ENCODE measurements at regions not wholly inside any gene's neighbourhood (a gene's known extent, or its start where the extent isn't known, plus 50 kb on each side); places are given as distances from the start of the nearest gene placed in this dataset.
"Not testable (repeated sequence)": the region's sequence is repeated elsewhere in the genome, so short reads cannot be mapped to it uniquely, and the experiment has no call there.

- no peak for DNase-seq (ENCODE audit: low read depth, low spot score)
- H3K4me3 ChIP-seq (ENCODE audit: insufficient read length, low read depth), result no peak overlapping the region
Observed at GRCh38 chr4:33975995-33976394, 2268.3 kb downstream of the ARAP2 start.

GRCh38 chr4:33979781-33980180 is 2264.5 kb downstream of the ARAP2 start:
- not testable (repeated sequence) for H3K9ac ChIP-seq (ENCODE audit: insufficient read length, low read depth); H3K36me3 ChIP-seq (ENCODE audit: insufficient read depth, insufficient read length, low read length); H3K4me1 ChIP-seq (ENCODE audit: insufficient read depth, insufficient read length); H3K27me3 ChIP-seq (ENCODE audit: insufficient read depth, insufficient read length); DNase-seq (ENCODE audit: low read depth, low spot score); H3K4me3 ChIP-seq (ENCODE audit: insufficient read length, low read depth); H3K9me3 ChIP-seq (ENCODE audit: insufficient read depth, low read length)

More at GRCh38 chr4:33975995-33976394, 2268.3 kb downstream of the ARAP2 start:
- Histone ChIP-seq H3K9me3 (ENCODE audit: insufficient read depth, low read length) (no peaks in the 10 kb centered on the region), H3K27me3 (ENCODE audit: insufficient read depth, insufficient read length) (no peaks in the 10 kb centered on the region), H3K9ac (ENCODE audit: insufficient read length, low read depth) (no peak overlapping the region), H3K4me1 (ENCODE audit: insufficient read depth, insufficient read length) (no peaks in the 10 kb centered on the region), H3K36me3 (ENCODE audit: insufficient read depth, insufficient read length, low read length) (no peaks in the 10 kb centered on the region)
- TF ChIP-seq SUZ12 (IDR thresholded peaks at IDR 0.05; ENCODE audit: extremely low read depth, insufficient read depth, insufficient read length) (no peak), YY1 (IDR thresholded peaks at IDR 0.05; ENCODE audit: insufficient read depth, insufficient read length) (no peak), ZNF274 (IDR thresholded peaks at IDR 0.05; ENCODE audit: low read depth, low read length) (no peak)

- no peaks in the 10 kb centered on the region for H3K4me1 ChIP-seq (ENCODE audit: insufficient read depth, insufficient read length)
Observed at GRCh38 chr4:33980361-33980760, 2264.0 kb downstream of the ARAP2 start.

GRCh38 chr4:33989820-33990443 is 2254.4 kb downstream of the ARAP2 start:
- Histone ChIP-seq H3K4me3 (ENCODE audit: insufficient read length, low read depth) (no peak overlapping the region), H3K36me3 (ENCODE audit: insufficient read depth, insufficient read length, low read length) (no peaks in the 10 kb centered on the region), H3K27me3 (ENCODE audit: insufficient read depth, insufficient read length) (no peaks in the 10 kb centered on the region), H3K9me3 (ENCODE audit: insufficient read depth, low read length) (no peaks in the 10 kb centered on the region; the same call in 1 of the 2 replicates), H3K9ac (ENCODE audit: insufficient read length, low read depth) (no peak overlapping the region), H3K4me1 (ENCODE audit: insufficient read depth, insufficient read length) (no peaks in the 10 kb centered on the region)
- TF ChIP-seq SUZ12 (IDR thresholded peaks at IDR 0.05; ENCODE audit: extremely low read depth, insufficient read depth, insufficient read length) (no peak), YY1 (IDR thresholded peaks at IDR 0.05; ENCODE audit: insufficient read depth, insufficient read length) (no peak), ZNF274 (IDR thresholded peaks at IDR 0.05; ENCODE audit: low read depth, low read length) (no peak)
- DNase-seq (ENCODE audit: low read depth, low spot score), result no peak

More at GRCh38 chr4:33980361-33980760, 2264.0 kb downstream of the ARAP2 start:
- Histone ChIP-seq H3K4me3 (ENCODE audit: insufficient read length, low read depth) (no peak overlapping the region), H3K27me3 (ENCODE audit: insufficient read depth, insufficient read length) (no peaks in the 10 kb centered on the region), H3K36me3 (ENCODE audit: insufficient read depth, insufficient read length, low read length) (no peaks in the 10 kb centered on the region), H3K9ac (ENCODE audit: insufficient read length, low read depth) (no peak overlapping the region), H3K9me3 (ENCODE audit: insufficient read depth, low read length) (no peaks in the 10 kb centered on the region)
- TF ChIP-seq ZNF274 (IDR thresholded peaks at IDR 0.05; ENCODE audit: low read depth, low read length) (no peak), SUZ12 (IDR thresholded peaks at IDR 0.05; ENCODE audit: extremely low read depth, insufficient read depth, insufficient read length) (no peak)
- no peak for DNase-seq (ENCODE audit: low read depth, low spot score)

GRCh38 chr4:33996075-33996718 is 2248.1 kb downstream of the ARAP2 start:
- no peaks in the 10 kb centered on the region for H3K36me3 ChIP-seq (ENCODE audit: insufficient read depth, insufficient read length, low read length)
- DNase-seq (ENCODE audit: low read depth, low spot score), result peak; percentile 2
- no peak overlapping the region for H3K9ac ChIP-seq (ENCODE audit: insufficient read length, low read depth)
- no peaks in the 10 kb centered on the region for H3K4me1 ChIP-seq (ENCODE audit: insufficient read depth, insufficient read length)
- no peak overlapping the region for H3K4me3 ChIP-seq (ENCODE audit: insufficient read length, low read depth)
- TF ChIP-seq SUZ12 (IDR thresholded peaks at IDR 0.05; ENCODE audit: extremely low read depth, insufficient read depth, insufficient read length) (no peak), ZNF274 (IDR thresholded peaks at IDR 0.05; ENCODE audit: low read depth, low read length) (no peak), YY1 (IDR thresholded peaks at IDR 0.05; ENCODE audit: insufficient read depth, insufficient read length) (no peak)
- no peaks in the 10 kb centered on the region; the same call in 1 of the 2 replicates for H3K9me3 ChIP-seq (ENCODE audit: insufficient read depth, low read length)
- no peaks in the 10 kb centered on the region for H3K27me3 ChIP-seq (ENCODE audit: insufficient read depth, insufficient read length)

GRCh38 chr4:33998291-33998690 is 2246.0 kb downstream of the ARAP2 start:
- no peaks in the 10 kb centered on the region for H3K4me1 ChIP-seq (ENCODE audit: insufficient read depth, insufficient read length)
- H3K9ac ChIP-seq (ENCODE audit: insufficient read length, low read depth), result no peak overlapping the region
- no peaks in the 10 kb centered on the region; the same call in 1 of the 2 replicates for H3K9me3 ChIP-seq (ENCODE audit: insufficient read depth, low read length)
- DNase-seq (ENCODE audit: low read depth, low spot score), result no peak
- TF ChIP-seq YY1 (IDR thresholded peaks at IDR 0.05; ENCODE audit: insufficient read depth, insufficient read length) (no peak), SUZ12 (IDR thresholded peaks at IDR 0.05; ENCODE audit: extremely low read depth, insufficient read depth, insufficient read length) (no peak), ZNF274 (IDR thresholded peaks at IDR 0.05; ENCODE audit: low read depth, low read length) (no peak)
- no peak overlapping the region for H3K4me3 ChIP-seq (ENCODE audit: insufficient read length, low read depth)
- H3K36me3 ChIP-seq (ENCODE audit: insufficient read depth, insufficient read length, low read length), result no peaks in the 10 kb centered on the region
- no peaks in the 10 kb centered on the region for H3K27me3 ChIP-seq (ENCODE audit: insufficient read depth, insufficient read length)

GRCh38 chr4:34000356-34000755 is 2244.0 kb downstream of the ARAP2 start:
- no peak overlapping the region for H3K9ac ChIP-seq (ENCODE audit: insufficient read length, low read depth)
- H3K4me3 ChIP-seq (ENCODE audit: insufficient read length, low read depth), result no peak overlapping the region
- TF ChIP-seq YY1 (IDR thresholded peaks at IDR 0.05; ENCODE audit: insufficient read depth, insufficient read length) (no peak), SUZ12 (IDR thresholded peaks at IDR 0.05; ENCODE audit: extremely low read depth, insufficient read depth, insufficient read length) (no peak), ZNF274 (IDR thresholded peaks at IDR 0.05; ENCODE audit: low read depth, low read length) (no peak)
- H3K9me3 ChIP-seq (ENCODE audit: insufficient read depth, low read length), result no peaks in the 10 kb centered on the region
- H3K27me3 ChIP-seq (ENCODE audit: insufficient read depth, insufficient read length), result no peaks in the 10 kb centered on the region
- DNase-seq (ENCODE audit: low read depth, low spot score), result no peak
- no peaks in the 10 kb centered on the region for H3K36me3 ChIP-seq (ENCODE audit: insufficient read depth, insufficient read length, low read length)
- no peaks in the 10 kb centered on the region for H3K4me1 ChIP-seq (ENCODE audit: insufficient read depth, insufficient read length)

GRCh38 chr4:34006540-34006939 is 2237.8 kb downstream of the ARAP2 start:
- H3K9me3 ChIP-seq (ENCODE audit: insufficient read depth, low read length); H3K9ac ChIP-seq (ENCODE audit: insufficient read length, low read depth); H3K4me1 ChIP-seq (ENCODE audit: insufficient read depth, insufficient read length); H3K4me3 ChIP-seq (ENCODE audit: insufficient read length, low read depth); H3K27me3 ChIP-seq (ENCODE audit: insufficient read depth, insufficient read length); DNase-seq (ENCODE audit: low read depth, low spot score); H3K36me3 ChIP-seq (ENCODE audit: insufficient read depth, insufficient read length, low read length): not testable (repeated sequence)

Data from NT2/D1 (cell line).